Stimulated activated CD8-positive, alpha-beta memory T cell treated with anti-CD3 and anti-CD28 coated beads, Interleukin-15, amount 100 ng/mL, for 24 hours (primary cell): ENCODE measurements at regions not wholly inside any gene's neighbourhood (a gene's known extent, or its start where the extent isn't known, plus 50 kb on each side); places are given as distances from the start of the nearest gene placed in this dataset.

Source experiments
- DNase-seq: peaks from one replicate; pipeline ENCODE4 v3.0.0-alpha.2; 2020; ENCODE audit warnings: low read depth

- no peak for DNase-seq
Observed at GRCh38 chr5:6236170-6236793, 142.1 kb downstream of the MED10 start.

DNA sequence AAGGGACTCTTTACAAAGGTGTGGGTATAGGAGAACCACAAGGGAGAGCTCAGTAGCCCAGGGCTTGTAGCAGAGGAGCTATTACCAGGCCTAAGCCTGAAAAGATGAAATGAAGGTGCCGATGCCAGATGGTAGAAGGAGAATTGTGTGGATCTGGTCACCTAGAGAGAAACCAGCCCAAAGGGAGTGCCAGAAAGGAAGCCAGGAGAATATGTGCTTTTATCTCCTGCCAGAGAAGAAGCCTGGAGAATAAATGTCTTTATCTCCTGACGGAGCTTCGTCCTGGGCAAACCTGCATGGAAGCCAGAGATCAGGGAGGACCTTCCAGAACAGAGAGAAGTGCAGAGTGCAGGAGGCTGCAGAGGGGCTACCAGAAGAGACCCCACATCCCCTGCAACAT, 142.6 kb downstream of the MED10 start:
- no peak for DNase-seq

- DNase-seq = no peak
Observed at GRCh38 chr5:6228257-6229250, 149.8 kb downstream of the MED10 start.

DNA sequence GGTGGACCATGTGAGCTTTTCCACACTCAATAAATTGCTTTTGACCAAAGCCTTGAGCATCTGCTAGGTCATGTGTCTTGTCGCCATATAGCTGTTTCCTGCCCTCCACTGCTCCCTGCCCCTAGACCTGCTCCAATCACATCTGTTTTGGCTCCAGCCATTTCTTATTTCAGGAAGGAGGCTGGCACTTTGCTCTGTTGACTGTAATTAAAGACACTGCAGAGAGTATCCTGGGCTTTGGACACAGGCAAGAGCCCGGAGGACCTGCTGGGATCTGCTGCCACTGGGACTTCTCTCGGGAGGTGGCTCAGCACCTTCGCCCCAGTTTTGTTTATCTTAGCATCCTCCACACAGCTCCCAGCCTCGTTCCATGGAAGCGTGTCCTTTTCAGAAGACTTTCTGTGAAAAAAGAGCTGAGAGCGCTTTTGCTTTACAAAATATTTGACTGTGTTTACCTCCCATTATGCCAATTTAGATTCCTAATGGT, 153.2 kb downstream of the MED10 start:
- DNase-seq = no peak

- DNase-seq = no peak
Observed at GRCh38 chr5:6224406-6224805, 153.9 kb downstream of the MED10 start.

DNA sequence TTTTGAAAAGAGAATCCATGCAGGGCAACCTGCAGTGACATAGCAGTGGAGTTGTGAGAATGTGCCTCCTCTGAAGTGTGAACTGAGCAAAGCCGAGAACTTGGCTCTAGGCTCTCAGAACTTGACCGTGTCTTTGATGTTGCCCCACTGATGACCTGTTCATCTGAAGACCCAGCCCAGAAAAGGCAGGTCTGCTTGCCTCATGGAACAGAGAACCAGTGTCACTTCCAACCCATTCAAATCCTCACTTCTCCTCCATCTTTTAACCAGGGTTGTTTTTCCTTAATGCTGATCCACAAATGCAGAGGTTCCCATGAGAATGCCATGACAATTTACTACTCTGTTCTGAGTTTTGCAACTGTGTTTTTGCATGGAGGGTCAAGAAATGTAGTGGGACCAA, 155.4 kb downstream of the MED10 start:
- no peak for DNase-seq

GRCh38 chr5:6222121-6222520, 156.2 kb downstream of the MED10 start:
- no peak for DNase-seq

DNA sequence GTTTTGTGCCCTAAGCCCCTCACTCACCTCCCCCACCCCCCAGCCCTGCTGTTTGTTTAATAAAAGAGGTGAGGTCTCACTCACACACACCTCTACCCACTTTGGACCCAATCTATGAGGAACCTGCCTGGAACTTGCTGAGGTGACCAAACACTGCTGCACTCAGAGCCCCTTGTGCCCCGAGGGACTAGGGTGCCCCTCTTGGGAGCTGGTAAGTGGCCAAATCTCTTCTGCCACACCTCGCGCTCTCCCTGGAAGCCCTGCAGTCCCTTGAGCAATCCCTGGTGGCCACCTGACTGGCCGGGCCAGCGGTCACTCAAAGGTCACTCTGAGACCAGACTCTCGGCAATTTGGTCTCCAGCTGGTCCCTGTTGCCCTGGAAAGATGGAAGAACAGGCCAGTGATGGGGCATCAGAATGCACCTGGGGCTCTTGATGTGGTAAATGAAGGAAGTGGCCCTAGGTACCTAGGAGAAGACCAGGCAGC, 157.2 kb downstream of the MED10 start:
- DNase-seq = no peak

DNA sequence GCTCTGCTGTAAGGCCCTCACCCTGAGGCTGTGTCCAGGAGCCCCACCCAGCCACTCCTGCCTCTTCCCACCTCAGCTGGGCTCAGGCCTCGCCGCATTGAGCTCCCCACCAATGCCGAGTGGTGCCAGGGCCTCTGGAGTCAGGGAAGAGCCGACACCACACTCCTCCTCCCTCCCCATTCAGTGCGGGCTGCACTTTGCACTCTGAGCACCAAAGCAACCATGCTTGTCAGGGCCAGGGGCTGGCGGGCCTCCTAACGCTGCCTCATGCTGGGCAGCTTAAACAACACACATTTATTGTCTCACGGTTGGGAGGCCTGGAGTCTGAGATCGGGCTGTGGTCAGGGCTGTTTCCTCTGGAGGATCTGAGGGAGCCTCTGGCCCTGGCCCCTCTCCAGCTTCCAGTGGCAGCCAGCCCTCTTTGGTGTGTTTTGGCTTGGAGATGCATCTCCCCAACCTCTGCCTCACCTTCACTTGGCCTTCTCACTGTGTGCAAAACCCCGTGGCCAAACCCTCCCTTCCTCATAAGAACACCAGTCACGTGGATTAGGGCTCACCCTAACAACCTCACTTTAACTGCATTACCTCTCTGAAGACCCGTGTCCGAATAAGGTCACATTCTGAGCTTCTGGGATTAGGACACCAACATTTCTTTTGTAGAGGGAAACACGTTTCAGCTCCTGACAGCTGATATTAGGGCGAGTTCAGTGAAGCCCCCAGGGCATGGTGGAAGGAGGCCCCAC, 157.8 kb downstream of the MED10 start:
- DNase-seq = no peak

DNA sequence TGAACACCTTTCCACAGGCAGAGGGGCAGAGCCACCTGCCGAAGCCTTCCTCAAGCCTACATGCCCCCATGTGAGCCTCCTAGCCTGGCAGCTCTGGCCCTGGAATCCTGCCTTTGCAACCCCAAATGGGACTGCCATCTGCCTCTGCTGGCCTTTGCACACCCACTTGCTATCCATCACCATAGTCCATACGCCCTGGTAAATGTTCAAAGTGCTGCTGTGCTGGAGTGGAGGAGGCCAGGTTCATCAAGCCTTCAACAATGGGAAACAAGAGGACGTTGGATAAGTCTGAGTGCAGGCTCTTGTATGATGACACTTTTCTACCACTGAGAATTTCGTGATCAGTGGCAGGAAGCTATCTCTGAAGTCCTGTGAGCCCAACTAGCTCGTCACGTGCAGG, 159.8 kb downstream of the MED10 start:
- DNase-seq = no peak

GRCh38 chr5:6218116-6218515, 160.2 kb downstream of the MED10 start:
- no peak for DNase-seq

DNA sequence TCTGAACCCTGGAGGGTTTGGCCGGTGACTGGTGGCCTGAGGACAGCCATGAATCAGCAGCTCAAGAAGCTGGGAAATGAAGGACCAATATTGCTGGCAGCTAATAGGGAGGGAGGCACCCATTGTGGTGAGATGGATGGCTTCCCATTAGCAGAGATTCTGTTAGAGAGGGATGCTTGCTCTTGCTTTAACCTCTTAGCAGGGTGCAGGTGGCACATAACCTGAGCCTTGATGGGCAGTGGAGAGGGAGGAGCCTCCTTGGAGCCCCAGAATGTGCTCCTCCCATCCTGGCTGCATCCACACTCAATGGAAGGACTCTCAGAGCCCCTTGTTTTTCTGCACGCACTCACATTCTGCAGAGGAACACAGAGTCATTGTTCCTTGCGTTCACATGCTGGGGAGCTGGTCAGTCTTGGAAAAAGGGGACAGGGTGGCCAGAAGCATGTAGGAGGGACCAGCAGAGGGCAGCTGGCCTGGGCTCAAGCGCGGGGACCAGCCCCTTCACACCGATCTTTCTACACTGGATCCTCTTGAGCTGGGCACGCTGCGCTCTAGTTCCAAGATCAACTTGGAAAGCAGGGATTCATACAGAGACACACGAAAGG, 161.8 kb downstream of the MED10 start:
- DNase-seq = no peak

DNA sequence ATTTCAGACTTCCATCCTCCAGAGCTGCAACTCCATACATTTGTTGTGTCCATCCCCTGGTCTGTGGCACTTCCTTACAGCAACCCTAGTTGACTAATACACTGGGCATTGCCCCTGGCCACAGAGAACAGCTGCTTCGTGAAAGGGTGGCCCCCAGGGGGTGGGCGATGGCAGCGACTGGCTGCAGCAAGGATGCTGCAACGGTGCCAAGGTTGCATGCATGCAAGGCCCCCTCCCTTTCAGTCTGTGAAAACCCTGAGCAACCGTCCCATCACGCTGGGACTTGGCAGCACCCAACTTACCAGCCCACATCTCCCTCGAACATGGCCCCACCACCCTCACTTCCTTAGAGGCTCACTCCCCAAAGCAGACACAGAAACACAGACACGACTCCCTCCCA, 162.5 kb downstream of the MED10 start:
- DNase-seq = no peak

DNA sequence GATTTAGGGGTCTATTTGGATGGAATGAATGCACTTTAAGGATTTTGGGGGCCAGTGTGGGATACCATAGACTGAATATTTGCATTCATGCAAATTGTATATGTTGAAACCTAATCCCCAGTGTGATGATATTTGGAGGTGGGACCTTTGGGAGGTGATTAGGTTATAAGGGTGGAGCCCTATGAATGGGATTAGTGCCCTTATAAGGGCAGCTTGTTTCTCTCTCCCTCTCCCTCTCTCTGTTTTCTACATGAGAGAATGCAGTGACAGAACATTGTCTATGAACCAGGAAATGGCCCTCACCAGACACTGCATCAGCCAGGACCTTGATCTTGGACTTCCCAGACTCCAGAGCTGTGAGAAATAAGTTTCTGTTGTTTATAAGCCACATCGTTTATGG, 166.1 kb downstream of the MED10 start:
- no peak for DNase-seq

GRCh38 chr5:6206501-6206900, 171.8 kb downstream of the MED10 start:
- DNase-seq = no peak

GRCh38 chr5:6202968-6203365, 175.4 kb downstream of the MED10 start:
- no peak for DNase-seq

DNA sequence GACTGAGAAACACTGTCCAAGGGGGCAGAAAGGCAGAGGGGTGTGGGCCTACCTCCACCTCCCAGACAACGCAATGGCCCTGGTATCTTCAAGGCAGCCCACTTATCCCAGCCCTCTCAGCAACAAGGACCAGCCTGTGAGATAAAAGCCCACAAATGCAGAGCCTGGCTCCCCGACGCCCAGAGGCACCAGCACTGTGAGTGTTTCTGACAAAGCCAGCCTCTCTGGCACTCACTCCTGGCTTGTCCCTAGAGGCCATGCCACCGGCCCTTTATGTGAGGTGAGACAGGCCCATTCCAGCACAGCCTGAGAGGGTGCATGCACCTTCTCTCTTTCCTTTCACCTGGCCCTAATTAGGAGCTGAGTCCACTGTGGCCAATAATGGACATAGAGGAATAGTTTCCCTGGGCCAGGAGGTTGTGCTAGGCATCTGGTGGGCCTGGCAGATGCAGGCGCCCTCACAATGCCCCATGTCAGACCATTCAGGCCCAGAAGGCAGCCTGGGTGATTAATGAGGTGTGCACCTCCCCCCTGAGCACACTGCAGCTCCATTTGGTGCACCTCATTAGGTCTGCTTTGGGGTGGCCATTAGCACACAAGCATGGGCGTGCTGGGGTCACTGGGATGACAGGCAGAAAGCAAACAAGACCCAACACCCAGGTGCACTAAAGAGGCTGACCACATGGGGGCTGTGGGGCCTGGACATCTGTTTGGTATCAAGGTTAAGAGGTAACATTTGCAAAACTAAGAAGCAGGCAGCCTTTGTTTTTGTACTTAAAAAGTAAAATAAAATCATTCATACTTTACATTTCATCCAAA, 176.0 kb downstream of the MED10 start:
- DNase-seq = no peak

DNA sequence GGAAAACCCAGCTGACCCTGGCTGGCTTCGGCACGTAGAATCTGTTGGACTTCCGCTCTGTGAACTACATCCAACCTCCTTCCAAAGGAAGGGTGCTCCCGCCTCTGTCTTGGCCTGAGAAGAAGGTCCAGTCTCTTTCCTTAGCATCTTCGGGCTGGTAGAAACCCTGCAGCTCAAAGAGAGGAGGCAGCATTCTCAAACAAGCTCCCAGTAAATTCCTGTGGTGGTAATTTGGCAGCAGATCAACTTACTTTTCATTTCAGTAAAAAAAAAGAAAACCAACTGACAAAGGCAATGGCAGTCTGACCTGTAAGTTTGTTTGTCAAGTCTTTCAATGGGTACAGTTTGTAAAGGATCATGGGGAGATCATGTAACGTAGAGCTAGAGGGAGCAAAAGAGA, 176.7 kb downstream of the MED10 start:
- DNase-seq = no peak

DNA sequence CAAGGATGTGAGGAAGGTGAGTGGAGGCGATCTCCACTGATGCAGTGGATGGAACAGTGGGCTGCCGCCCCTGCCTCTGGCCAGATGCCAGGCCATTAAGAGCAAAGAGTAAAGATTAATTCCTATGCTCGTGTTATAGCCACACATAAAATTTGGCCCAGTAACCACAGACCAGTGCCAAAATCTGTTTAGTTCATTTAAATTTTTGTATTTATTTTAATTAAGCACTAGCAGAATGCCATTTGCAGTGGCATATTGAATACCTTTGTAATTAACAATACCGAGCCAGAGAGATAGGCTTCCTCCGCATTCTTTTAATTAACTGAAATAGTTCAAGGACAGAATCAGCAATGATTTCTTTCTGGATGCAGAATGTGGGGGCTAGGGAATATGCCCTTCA, 179.8 kb downstream of the MED10 start:
- no peak for DNase-seq

DNA sequence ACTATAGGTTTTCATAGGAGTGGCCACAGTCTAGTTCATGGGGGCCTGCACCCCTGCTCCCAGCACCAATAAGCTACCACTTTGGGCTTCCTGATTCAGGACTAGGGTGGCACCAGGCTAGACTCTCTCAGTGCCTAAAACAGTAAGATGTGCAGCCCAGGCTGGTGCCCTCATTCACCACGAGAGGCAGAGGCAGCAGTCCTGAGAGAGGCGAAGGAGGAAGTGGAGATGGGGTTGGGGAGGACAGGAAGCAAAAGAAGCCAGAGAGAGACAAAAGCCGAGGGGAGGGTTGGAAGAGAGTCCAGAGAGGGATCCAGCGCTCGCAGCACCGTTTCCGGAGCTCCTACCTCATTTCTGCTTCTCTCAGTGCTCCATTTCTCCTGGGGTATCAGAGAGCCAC, 180.9 kb downstream of the MED10 start:
- DNase-seq = no peak

- DNase-seq = no peak
Observed at GRCh38 chr5:6195711-6196358, 182.5 kb downstream of the MED10 start.
